ENCODE measurements at regions not wholly inside any gene's neighbourhood (a gene's known extent, or its start where the extent isn't known, plus 50 kb on each side); places are given as distances from the start of the nearest gene placed in this dataset.

GRCh38 chr10:65430979-65431378, 1494.9 kb upstream of the LRRTM3 start:
- no peak for TF ChIP-seq CTCF (conservative IDR thresholded peaks at IDR 0.05)
- H3K27ac ChIP-seq = no peak overlapping the region

GRCh38 chr10:65470986-65471385, 1454.8 kb upstream of the LRRTM3 start:
- no peak for TF ChIP-seq CTCF (conservative IDR thresholded peaks at IDR 0.05)
- no peak overlapping the region for H3K27ac ChIP-seq

GRCh38 chr10:65482848-65483247, 1443.0 kb upstream of the LRRTM3 start:
- no peak overlapping the region for H3K27ac ChIP-seq
- no peak for TF ChIP-seq CTCF (conservative IDR thresholded peaks at IDR 0.05)

GRCh38 chr10:65491799-65492198, 1434.0 kb upstream of the LRRTM3 start:
- H3K27ac ChIP-seq = no peak overlapping the region
- no peak for TF ChIP-seq CTCF (conservative IDR thresholded peaks at IDR 0.05)

GRCh38 chr10:65496541-65496940, 1429.3 kb upstream of the LRRTM3 start:
- no peak overlapping the region for H3K27ac ChIP-seq
- TF ChIP-seq CTCF (conservative IDR thresholded peaks at IDR 0.05) = no peak

GRCh38 chr10:65497837-65498236, 1428.0 kb upstream of the LRRTM3 start:
- TF ChIP-seq CTCF (conservative IDR thresholded peaks at IDR 0.05) = no peak

GRCh38 chr10:65500716-65501115, 1425.1 kb upstream of the LRRTM3 start:
- no peak overlapping the region for H3K27ac ChIP-seq
- no peak for TF ChIP-seq CTCF (conservative IDR thresholded peaks at IDR 0.05)

More at GRCh38 chr10:65497837-65498236, 1428.0 kb upstream of the LRRTM3 start:
- no peak overlapping the region for H3K27ac ChIP-seq

GRCh38 chr10:65501259-65501658, 1424.6 kb upstream of the LRRTM3 start:
- no peak for TF ChIP-seq CTCF (conservative IDR thresholded peaks at IDR 0.05)
- no peak overlapping the region for H3K27ac ChIP-seq
